Motor neuron (in vitro differentiated cells): ENCODE measurements at regions not wholly inside any gene's neighbourhood (a gene's known extent, or its start where the extent isn't known, plus 50 kb on each side); places are given as distances from the start of the nearest gene placed in this dataset.
A peak's percentile ranks its signal among the peaks of the same experiment; 100 is the strongest.

ENCODE experiments used
- ATAC-seq, 8 experiments: fragments of 200-7000 bp; cut with Tn5 transposase; replicated peaks in 6 of 8; 2 replicates each; pipeline ENCODE4 v1.8.0; 2021; ENCODE audit warnings: mild to moderate bottlenecking in 8 of 8, moderate library complexity in 8 of 8
- H3K27ac ChIP-seq, 2 donors: fragments of 250-450 bp; sonication (Bioruptor Pico); 2 replicates each; pipeline ENCODE4 v1.9.0; 2021; ENCODE audit warnings: antibody characterized with exemption in 2 of 2, mild to moderate bottlenecking in 2 of 2, moderate library complexity in 1 of 2
- H3K4me1 ChIP-seq, 2 donors: fragments of 250-450 bp; sonication (Bioruptor Pico); replicated peaks in 1 of 2; 2 replicates each; pipeline ENCODE4 v1.6.1; 2021; ENCODE audit warnings: antibody characterized with exemption in 2 of 2, mild to moderate bottlenecking in 2 of 2, moderate library complexity in 1 of 2
- H3K4me3 ChIP-seq, 5 donors: fragments of 250-450 bp; sonication (Bioruptor Pico); 2 replicates each; pipeline ENCODE4 v1.9.0; 2021; ENCODE audit warnings: antibody characterized with exemption in 5 of 5, mild to moderate bottlenecking in 5 of 5, moderate library complexity in 4 of 5
- WGBS, 10 experiments: fragments of 450-650 bp; shearing (Covaris generic); methylation state at CpG; one replicate each; pipeline ENCODE4 v1.0.0; 2022; 5-methylcytosine and 5-hydroxymethylcytosine counted together
- in situ Hi-C, 9 experiments: fragments of 400-800 bp; cut with MboI; loops; one replicate each; pipeline ENCODE4 v1.15.0; 2021; ENCODE audit warnings: low sequenced_read_pairs in 9 of 9, low pct_unique_long_range_greater_than_20kb in 2 of 9; ENCODE audit not compliant: unreplicated experiment in 9 of 9

DNA sequence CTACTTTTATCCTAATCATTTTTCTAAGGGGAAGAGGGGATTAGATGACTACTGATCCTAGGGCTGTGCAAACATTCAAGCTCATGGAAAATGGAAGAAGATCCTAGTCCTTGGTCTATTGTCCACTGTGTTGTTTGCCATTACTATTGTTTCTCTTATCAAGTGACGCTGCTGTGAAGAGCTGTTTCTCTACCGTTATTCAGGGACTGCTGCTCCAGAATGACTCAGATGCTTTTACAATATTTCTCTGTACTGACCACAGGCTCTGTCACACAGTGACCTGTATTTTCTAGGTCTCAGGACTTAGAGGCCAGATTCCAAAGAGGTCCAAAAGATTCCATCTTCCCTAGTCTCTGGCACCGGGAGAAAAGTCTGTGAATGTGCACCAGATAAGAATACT, 159.5 kb upstream of the CHD1 start:
- no peak overlapping the region for H3K4me3 ChIP-seq
- WGBS, 10 experiments = 30 to 100% (median 71%) methylated on average over 1 to 3 of the region's 3 CpGs

DNA sequence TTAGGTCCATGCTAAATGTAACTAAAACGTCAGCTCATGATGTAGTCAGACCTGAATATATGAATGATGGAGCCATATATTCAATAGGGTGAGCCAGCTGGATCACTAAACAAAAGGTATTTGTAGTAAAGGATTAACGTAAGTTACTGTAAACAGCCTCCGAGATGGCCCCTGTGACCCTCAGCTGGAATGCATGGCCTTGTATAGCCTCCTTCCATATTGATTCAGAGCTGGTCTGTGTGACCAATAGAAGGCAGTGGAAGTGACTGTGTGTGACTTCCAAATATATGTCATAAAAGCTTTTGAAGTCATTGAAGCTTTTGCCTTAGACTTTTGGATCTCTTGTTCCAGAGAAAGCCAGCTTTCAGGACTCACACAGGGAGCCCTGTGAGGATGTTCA, 154.4 kb upstream of the CHD1 start:
- no peak overlapping the region for H3K4me3 ChIP-seq
- H3K27ac ChIP-seq = no peak overlapping the region
- no peak for ATAC-seq
- in situ Hi-C loops = no loop called here
- WGBS, 10 experiments = 0 to 93% (median 46%) methylated on average over 1 to 3 of the region's 3 CpGs; no CpG with 5 or more reads in 4 of the 10 experiments
- no peaks in the 10 kb centered on the region for H3K4me1 ChIP-seq

More for the DNA sequence above, 159.5 kb upstream of the CHD1 start:
- H3K4me1 ChIP-seq = no peaks in the 10 kb centered on the region
- peak in 1 of 8 experiments; percentile 25 for ATAC-seq
- in situ Hi-C loops = no loop called here
- no peak overlapping the region for H3K27ac ChIP-seq

DNA sequence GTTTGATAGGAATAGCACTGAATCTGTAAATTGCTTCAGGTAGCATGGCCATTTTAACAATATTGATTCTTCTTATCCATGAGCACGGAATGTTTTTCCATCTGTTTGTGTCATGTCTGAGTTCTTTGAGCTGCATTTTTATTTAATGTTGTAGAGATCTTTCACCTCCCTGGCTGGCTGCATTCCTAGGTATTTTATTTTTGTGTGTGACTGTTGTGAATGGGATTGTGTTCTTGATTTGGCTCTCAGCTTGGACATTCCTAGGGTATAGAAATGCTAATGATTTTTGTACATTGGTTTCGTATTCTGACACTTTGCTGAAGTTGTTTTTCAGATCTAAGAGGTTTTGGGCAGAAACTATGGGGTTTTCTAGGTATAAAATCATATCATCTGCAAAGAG, 152.9 kb upstream of the CHD1 start:
- Histone ChIP-seq H3K4me1 (no peaks in the 10 kb centered on the region), H3K27ac (no peak overlapping the region), H3K4me3 (no peak overlapping the region)
- no peak for ATAC-seq
- in situ Hi-C loops = no loop called here
- 42 to 87% (median 70%) methylated on average over 1 to 2 of the region's 2 CpGs for WGBS, 10 experiments

DNA sequence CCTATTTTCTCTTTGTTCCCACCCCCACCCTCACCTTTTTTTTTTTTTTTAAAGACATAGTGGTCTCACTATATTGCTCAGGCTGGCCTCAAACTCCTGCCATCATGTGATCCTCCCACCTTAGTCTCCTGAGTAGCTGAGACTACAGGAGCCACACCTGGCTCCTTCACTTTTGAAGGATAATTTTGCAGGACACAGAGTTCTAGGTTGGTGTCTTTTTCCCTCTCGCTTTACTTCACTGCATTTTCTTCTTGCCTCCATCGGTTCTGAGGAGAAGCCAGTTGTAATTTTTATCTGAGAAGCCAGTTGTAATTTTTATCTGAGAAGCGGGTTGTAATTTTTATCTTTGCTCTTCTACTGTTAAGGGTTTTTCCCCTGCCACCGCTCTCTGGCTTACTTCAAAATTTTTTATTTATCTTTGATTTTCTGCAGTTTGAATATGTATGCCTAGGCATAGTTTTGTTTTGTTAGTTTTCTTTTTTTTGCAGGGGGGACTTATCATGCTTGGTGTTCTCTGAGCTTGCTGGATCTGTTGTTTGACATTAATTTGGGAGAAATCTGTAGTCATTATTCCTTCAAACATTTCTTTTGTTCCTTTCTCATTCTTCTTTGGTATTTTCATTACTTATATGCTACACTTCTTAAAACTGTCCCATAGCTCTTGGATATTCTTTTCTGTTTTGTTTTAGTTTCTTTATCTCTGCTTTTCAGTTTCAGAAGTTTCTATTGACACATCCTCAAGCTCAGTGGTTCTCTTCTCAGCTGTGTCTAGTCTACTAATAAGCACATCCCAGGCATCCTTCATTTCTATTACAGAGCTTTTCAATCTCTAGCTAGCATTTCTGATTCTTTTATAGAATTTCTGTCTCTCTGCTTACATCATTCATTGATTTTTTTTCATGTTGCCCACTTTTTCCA, 148.2 kb upstream of the CHD1 start:
- H3K27ac ChIP-seq = no peak overlapping the region
- in situ Hi-C loops = no loop called here
- no peak overlapping the region for H3K4me3 ChIP-seq
- no peaks in the 10 kb centered on the region for H3K4me1 ChIP-seq
- 60 to 98% (median 92%) methylated on average over 2 to 4 of the region's 4 CpGs for WGBS, 10 experiments
- no peak for ATAC-seq

DNA sequence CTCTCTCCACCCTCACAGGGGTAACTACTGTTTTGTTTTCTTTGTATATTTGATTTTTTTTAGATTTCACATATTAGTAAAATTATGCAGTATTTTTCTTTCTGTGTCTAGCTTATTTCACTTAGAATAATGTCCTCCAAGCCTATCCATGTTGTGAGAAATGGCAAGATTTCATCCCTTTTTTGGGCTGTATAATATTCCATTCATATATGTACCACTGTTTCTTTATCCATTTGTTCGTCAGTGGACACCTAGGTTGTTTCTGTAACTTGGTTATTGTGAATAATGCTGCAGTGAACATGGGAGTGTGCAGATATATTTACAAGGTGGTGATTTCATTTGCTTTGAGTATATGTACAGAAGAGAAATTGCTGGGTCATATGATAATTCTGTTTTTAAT, 144.0 kb upstream of the CHD1 start:
- in situ Hi-C loops = loop anchor here in 1 of 9 experiments (25.0 kb wide), 1 partner anchor 161 kb away; no protein-coding TSS in a partner anchor
- peaks cover 0 to 3% of the 10 kb centered on the region in 2 donors for H3K4me1 ChIP-seq
- ATAC-seq = no peak
- WGBS, 10 experiments = 0 to 100% (median 89%) methylated on average over 1 of the region's 1 CpG; no CpG with 5 or more reads in 2 of the 10 experiments
- no peak overlapping the region for H3K27ac ChIP-seq
- H3K4me3 ChIP-seq = no peak overlapping the region

DNA sequence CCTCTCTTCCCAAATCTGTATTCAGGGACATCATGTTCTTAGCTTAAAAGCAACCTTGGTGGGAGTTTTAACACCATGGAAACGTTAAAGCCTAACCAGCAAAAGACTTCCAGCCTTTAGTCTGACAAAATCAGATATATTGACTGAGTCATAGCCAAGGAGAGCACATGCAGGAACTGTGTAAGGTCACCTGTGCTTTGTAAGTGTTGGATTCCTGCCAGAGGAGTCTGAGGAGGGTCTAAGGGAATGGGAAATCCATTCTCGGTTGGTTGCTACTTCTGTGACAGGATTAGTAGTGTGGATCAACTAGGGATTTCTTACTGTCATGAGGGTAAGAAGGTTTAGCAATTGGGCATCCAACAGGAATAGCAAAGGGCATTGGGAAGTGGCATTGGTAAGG, 142.0 kb upstream of the CHD1 start:
- H3K27ac ChIP-seq = no peak overlapping the region
- 25 to 93% (median 83%) methylated on average over 1 to 2 of the region's 2 CpGs; no CpG with 5 or more reads in 2 of the 10 experiments for WGBS, 10 experiments
- peaks cover 0 to 3% of the 10 kb centered on the region in 2 donors for H3K4me1 ChIP-seq
- in situ Hi-C loops = loop anchor here in 1 of 9 experiments (25.0 kb wide), 1 partner anchor 159 kb away; no protein-coding TSS in a partner anchor
- no peak overlapping the region for H3K4me3 ChIP-seq
- ATAC-seq = peak in 1 of 8 experiments; percentile 58

DNA sequence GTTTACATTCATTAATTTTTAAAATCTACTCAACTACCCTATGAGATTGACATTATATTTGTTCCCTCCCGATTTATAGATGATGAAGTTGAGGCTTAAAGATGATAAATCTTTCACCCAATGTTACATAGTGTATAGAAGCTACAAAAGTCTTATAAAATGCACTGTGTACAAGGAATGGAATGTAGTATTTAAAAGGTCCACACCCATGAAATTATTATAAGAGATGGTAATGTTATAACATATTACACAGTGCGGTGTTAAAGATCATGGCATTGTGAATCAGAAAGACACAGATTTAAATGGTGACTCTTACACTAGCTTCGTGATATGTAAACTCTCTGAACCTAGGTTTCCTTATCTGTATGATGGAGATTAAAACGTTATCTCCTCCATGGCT, 141.6 kb upstream of the CHD1 start:
- peak in 3 of 8 experiments; percentile 62 to 73 (median 63) for ATAC-seq
- Histone ChIP-seq H3K4me1 (peaks cover 0 to 3% of the 10 kb centered on the region in 2 donors), H3K27ac (no peak overlapping the region), H3K4me3 (no peak overlapping the region)
- in situ Hi-C loops = loop anchor here in 1 of 9 experiments (25.0 kb wide), 1 partner anchor 158 kb away; no protein-coding TSS in a partner anchor
- 41 to 94% (median 81%) methylated on average over 2 to 4 of the region's 4 CpGs for WGBS, 10 experiments

DNA sequence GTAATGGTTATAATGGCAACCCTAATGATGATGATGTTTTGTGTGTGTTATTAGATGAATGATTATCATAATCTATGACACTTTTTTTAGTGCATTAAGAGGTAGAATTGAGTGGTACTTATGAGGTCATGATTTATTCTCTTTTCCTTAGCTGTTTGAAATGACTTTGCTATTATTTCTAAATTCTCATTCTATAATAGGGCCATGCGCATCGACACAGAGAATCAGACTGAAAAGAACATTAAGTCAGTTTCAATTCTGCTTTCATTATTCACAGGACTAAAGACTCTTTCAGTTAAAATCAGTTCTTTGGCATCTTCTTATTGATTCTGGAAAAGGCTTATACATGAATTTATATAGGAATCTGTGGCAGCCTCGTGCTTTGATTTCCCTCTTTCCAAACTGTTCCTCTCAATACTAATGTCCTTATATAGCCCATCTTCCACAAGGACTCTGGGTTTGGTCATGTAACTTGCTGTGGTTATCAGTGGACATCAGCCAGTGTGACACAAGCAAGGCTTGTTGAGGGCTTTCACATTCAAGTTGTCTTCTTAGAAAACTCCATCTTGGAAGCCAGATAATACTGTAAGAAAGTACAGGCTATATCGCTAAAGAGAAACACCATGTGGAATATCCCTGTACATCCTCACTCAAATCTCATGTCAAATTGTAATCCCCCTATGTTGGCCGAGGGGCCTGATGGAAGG, 140.3 kb upstream of the CHD1 start:
- peak in 1 of 8 experiments; percentile 55 for ATAC-seq
- WGBS, 10 experiments = 60 to 94% (median 80%) methylated on average over 2 to 4 of the region's 5 CpGs; no CpG with 5 or more reads in 1 of the 10 experiments
- Histone ChIP-seq H3K4me1 (peaks cover 0 to 3% of the 10 kb centered on the region in 2 donors), H3K4me3 (no peak overlapping the region), H3K27ac (no peak overlapping the region)
- in situ Hi-C loops = loop anchor here in 1 of 9 experiments (25.0 kb wide), 1 partner anchor 157 kb away; no protein-coding TSS in a partner anchor

DNA sequence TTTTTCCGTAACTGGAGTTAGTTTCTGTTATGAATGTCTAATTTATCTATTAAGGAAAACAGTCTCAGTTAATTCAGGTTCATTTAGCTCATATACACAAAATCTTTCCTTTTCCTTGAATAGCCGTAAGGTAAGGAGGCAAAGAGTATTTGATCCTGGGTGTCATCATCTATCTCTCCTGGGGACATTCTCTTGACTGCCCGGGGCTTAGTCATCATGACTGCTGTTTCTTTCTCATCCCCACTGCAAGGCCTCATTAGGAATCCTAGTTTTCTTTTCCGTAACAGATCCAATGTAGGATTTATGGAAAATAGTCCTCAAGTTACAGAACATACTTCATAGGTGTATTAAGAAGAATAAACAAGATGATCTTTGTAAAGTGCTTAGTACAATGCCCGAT, 134.9 kb upstream of the CHD1 start:
- WGBS, 10 experiments = 73 to 100% (median 97%) methylated on average over 1 to 5 of the region's 5 CpGs
- ATAC-seq = no peak

DNA sequence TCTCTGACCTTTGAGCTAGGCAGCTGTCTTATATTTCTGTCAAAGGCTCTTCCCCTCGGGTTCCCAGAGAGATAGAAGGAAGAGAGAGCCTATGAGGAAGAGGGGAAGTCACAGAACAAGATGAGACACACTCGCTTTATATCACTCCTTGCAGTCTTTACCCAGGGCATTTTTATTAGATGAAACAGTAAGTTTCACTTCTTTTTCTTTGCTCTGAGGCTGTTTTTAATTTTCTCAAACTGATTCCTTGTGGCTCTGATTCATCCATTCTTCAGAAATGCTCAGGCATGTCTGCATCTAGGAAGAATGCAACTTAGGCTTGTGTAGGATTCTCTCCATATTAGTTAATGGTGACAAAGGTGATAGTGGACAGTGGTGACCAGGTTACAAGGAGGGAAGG, 132.9 kb upstream of the CHD1 start:
- WGBS, 10 experiments = 0 to 80% (median 7%) methylated on average over 1 to 2 of the region's 2 CpGs; no CpG with 5 or more reads in 1 of the 10 experiments
- in situ Hi-C loops = loop anchor here in 1 of 9 experiments (25.0 kb wide), 1 partner anchor 149 kb away; no protein-coding TSS in a partner anchor
- H3K27ac ChIP-seq = no peak overlapping the region
- H3K4me1 ChIP-seq = peaks cover 4% of the 10 kb centered on the region in 2 donors
- no peak overlapping the region for H3K4me3 ChIP-seq
- ATAC-seq = peak in 2 of 8 experiments; percentile 47 to 67

More for the DNA sequence above, 134.9 kb upstream of the CHD1 start:
- in situ Hi-C loops = loop anchor here in 1 of 9 experiments (25.0 kb wide), 1 partner anchor 151 kb away; no protein-coding TSS in a partner anchor
- Histone ChIP-seq H3K4me3 (no peak overlapping the region), H3K27ac (no peak overlapping the region), H3K4me1 (peaks cover 4% of the 10 kb centered on the region in 2 donors)

DNA sequence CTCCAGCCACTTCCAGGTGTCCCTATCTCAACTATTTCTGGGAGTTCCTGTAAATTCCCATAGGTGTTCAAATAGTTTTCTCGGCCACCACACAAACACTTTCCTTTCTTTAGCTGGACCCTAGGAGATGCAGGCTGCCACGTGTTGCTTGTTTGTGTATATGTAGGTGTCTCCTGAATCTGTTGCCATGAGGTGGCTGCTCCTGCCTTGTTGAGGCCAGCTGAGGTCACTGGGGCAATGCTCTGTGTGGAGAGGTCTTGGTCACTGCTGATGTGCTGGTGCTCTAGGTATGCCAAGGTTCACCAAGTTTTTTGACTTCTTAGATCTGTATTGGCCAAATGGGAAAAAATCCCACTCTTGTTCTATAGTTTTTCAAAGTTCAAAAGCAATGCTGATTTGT, 132.5 kb upstream of the CHD1 start:
- peaks cover 4% of the 10 kb centered on the region in 2 donors for H3K4me1 ChIP-seq
- ATAC-seq = peak in 2 of 8 experiments; percentile 53 to 62
- whole genome bisulfite sequencing, 10 experiments = 0 to 100% (median 65%) methylated on average over 1 to 2 of the region's 2 CpGs; no CpG with 5 or more reads in 4 of the 10 experiments
- in situ Hi-C loops = loop anchor here in 1 of 9 experiments (25.0 kb wide), 1 partner anchor 149 kb away; no protein-coding TSS in a partner anchor
- H3K4me3 ChIP-seq = no peak overlapping the region
- H3K27ac ChIP-seq = no peak overlapping the region

DNA sequence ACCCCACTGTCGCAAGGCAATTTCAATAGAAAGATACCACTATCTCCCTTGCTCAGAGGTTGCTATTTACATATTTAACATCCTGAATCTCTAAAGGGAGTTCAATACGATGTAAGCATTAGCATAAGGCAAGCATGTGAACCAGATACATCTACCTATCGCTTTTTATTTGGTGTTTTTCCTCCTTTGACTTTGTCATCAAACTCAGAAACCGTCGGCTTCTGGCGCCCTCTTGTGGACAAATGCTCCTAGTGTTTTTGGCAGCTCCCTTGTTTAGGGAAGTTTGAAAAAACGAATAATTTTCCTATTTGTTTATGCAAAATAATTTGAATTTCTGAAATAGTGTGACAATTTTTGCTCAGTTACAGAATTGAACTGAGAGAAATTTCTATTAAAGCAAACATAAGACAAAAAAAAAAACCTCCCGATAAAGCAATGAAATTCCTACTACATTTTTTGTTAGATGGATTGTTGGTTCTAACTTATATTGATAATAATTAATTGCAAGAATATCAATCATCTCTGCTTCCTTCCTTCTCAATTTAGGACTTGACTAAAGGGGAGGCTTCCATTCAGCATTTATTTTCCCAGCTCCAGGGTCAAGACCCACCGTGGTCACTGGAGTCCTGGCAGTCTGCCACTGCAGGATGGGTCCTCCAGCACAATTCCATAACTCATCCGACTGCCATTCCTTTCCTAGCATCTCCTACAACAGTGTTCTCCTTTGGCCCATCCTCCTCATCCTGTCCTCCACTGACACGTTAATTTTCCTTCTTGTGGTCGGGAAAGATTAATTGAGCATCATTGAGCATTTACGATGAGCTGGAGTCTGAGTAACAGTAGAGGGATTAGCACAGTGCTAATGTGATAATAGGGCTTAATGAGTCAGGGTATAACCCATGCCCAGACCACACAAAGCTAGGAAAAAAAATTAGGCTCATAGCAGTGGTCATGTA, 131.8 kb upstream of the CHD1 start:
- Histone ChIP-seq H3K4me3 (no peak overlapping the region), H3K4me1 (peaks cover 4% of the 10 kb centered on the region in 2 donors), H3K27ac (no peak overlapping the region)
- WGBS, 10 experiments = 0 to 50% (median 23%) methylated on average over 2 to 13 of the region's 13 CpGs; no CpG with 5 or more reads in 1 of the 10 experiments
- in situ Hi-C loops = loop anchor here in 1 of 9 experiments (25.0 kb wide), 1 partner anchor 148 kb away; no protein-coding TSS in a partner anchor
- peak; percentile 50 to 92 (median 68) for ATAC-seq
